ENCODE measurements at regions not wholly inside any gene's neighbourhood (a gene's known extent, or its start where the extent isn't known, plus 50 kb on each side); places are given as distances from the start of the nearest gene placed in this dataset.
"Not testable (repeated sequence)": the region's sequence is repeated elsewhere in the genome, so short reads cannot be mapped to it uniquely, and the experiment has no call there.

DNA sequence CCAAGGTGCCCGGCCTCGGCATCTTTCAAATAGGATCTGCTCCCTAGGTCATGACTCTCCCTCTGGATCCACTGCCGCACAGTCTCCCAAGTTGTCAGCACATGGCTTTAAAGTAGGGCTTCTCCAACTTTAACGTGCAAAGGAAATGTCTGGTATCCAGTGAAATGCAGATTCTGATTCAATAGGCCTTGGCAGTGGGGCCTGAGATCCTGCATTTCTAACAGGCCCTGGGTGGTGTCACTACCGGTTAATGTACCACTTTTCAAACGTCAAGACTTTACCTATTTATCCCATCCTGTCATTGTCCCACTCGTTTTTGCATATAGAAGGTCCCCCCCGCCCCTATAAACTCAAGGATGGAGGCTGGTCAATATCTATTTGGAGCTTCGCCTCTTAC lies 137.6 kb upstream of the ZNF618 start:
- H2BK120ac ChIP-seq (ENCODE audit: low read depth, low read length): no peak overlapping the region

DNA sequence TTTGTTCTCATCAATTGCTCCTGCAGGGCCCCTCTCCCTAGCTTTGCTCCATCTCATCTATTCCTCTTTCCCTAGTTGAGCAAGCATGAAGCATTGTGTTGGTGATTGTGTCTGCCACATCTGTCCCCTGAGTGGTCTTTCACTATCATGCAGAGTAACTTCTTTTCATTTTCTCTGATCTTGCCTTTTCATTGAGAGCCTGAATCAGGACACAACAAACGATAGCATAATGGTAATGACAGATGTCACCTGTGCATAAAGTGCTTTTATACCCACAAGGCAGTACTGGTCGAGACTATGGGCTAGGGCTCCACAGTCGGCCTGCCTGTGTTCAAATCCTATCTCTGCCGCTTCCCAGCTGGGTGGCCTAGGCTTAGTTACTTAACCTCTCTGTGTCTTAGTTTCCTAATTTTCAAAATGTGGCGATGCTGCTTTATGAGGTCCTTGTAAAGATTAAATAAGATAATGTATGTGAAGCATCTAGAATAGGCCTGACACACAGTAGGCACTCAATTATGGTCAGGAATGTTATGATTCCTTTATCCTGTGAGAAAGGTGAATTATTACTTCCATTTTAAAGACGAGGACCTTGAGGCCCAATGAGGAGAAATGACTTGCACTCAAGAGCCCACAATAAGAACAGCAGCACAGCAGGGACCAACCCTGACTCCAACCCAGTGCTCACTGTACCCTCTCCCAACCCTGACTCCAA lies 137.1 kb upstream of the ZNF618 start:
- H2BK12ac ChIP-seq (ENCODE audit: low read length in 2 of 2): no peak overlapping the region
- H3K4me3 ChIP-seq (ENCODE audit: insufficient read depth in 1 of 2, low read depth in 1 of 2, low read length in 2 of 2): no peak overlapping the region
- 68% methylated on average over 6 of the region's 6 CpGs for WGBS
- no peak overlapping the region for H4K8ac ChIP-seq (ENCODE audit: low read length)
- no peak overlapping the region for H3K23ac ChIP-seq (ENCODE audit: low read length in 2 of 2)
- no peak overlapping the region for H3K27ac ChIP-seq (ENCODE audit: low read length, poor library complexity, severe bottlenecking)
- no peak overlapping the region for H3K4me2 ChIP-seq (ENCODE audit: low read length, poor library complexity, severe bottlenecking)
- H3K36me3 ChIP-seq (ENCODE audit: control insufficient read depth in 1 of 2, insufficient read depth in 2 of 2, low read depth in 1 of 2, low read length in 2 of 2): no peaks in the 10 kb centered on the region
- no peak overlapping the region for H3K14ac ChIP-seq (ENCODE audit: low read length in 2 of 2)
- H3K79me1 ChIP-seq (replicated peaks; ENCODE audit: low read length, poor library complexity, severe bottlenecking): no peaks in the 10 kb centered on the region
- no peak overlapping the region for H2BK5ac ChIP-seq (ENCODE audit: low read depth, low read length, poor library complexity, severe bottlenecking)
- no peak overlapping the region for H2AFZ ChIP-seq (ENCODE audit: low read depth, low read length)
- no peak overlapping the region for H2AK5ac ChIP-seq (ENCODE audit: low read length, severe bottlenecking)
- H3K9me3 ChIP-seq (ENCODE audit: control insufficient read depth, low read length): peaks cover 4% of the 10 kb centered on the region
- no peak overlapping the region for H3K4ac ChIP-seq (ENCODE audit: low read depth in 1 of 2, low read length in 2 of 2)
- no peak overlapping the region for H3K9ac ChIP-seq (ENCODE audit: low read length)
- H4K91ac ChIP-seq (ENCODE audit: low read length): no peak overlapping the region
- no peak overlapping the region for H2BK120ac ChIP-seq (ENCODE audit: low read depth, low read length)
- H3K18ac ChIP-seq (ENCODE audit: low read depth in 1 of 2, low read length in 2 of 2): no peak overlapping the region
- H2BK15ac ChIP-seq (ENCODE audit: low read depth, poor library complexity, severe bottlenecking): no peak overlapping the region
- peaks cover 3% of the 10 kb centered on the region for H3K4me1 ChIP-seq (ENCODE audit: control insufficient read depth, insufficient read depth, low read depth, low read length)
- peak; percentile 6 for DNase-seq
- peaks cover 29 to 76% of the 10 kb centered on the region in 2 experiments for H3K27me3 ChIP-seq (ENCODE audit: control insufficient read depth in 1 of 2, insufficient read depth in 1 of 2, low read length in 2 of 2)

More for the DNA sequence above, 137.6 kb upstream of the ZNF618 start:
- H3K27ac ChIP-seq (ENCODE audit: low read length, poor library complexity, severe bottlenecking): no peak overlapping the region
- peaks cover 7% of the 10 kb centered on the region for H3K9me3 ChIP-seq (ENCODE audit: control insufficient read depth, low read length)
- no peak overlapping the region for H4K91ac ChIP-seq (ENCODE audit: low read length)
- H3K4me2 ChIP-seq (ENCODE audit: low read length, poor library complexity, severe bottlenecking): no peak overlapping the region
- no peaks in the 10 kb centered on the region for H3K79me1 ChIP-seq (replicated peaks; ENCODE audit: low read length, poor library complexity, severe bottlenecking)
- no peak overlapping the region for H3K4ac ChIP-seq (ENCODE audit: low read depth in 1 of 2, low read length in 2 of 2)
- H3K23ac ChIP-seq (ENCODE audit: low read length in 2 of 2): no peak overlapping the region
- H2AK5ac ChIP-seq (ENCODE audit: low read length, severe bottlenecking): no peak overlapping the region
- peaks cover 3% of the 10 kb centered on the region for H3K4me1 ChIP-seq (ENCODE audit: control insufficient read depth, insufficient read depth, low read depth, low read length)
- H3K4me3 ChIP-seq (ENCODE audit: insufficient read depth in 1 of 2, low read depth in 1 of 2, low read length in 2 of 2): no peak overlapping the region
- H3K36me3 ChIP-seq (ENCODE audit: control insufficient read depth in 1 of 2, insufficient read depth in 2 of 2, low read depth in 1 of 2, low read length in 2 of 2): no peaks in the 10 kb centered on the region
- H2BK12ac ChIP-seq (ENCODE audit: low read length in 2 of 2): no peak overlapping the region
- WGBS: 72% methylated on average over 9 of the region's 9 CpGs
- H3K18ac ChIP-seq (ENCODE audit: low read depth in 1 of 2, low read length in 2 of 2): no peak overlapping the region
- H3K9ac ChIP-seq (ENCODE audit: low read length): no peak overlapping the region
- H2AFZ ChIP-seq (ENCODE audit: low read depth, low read length): no peak overlapping the region
- DNase-seq: no peak
- H3K27me3 ChIP-seq (ENCODE audit: control insufficient read depth in 1 of 2, insufficient read depth in 1 of 2, low read length in 2 of 2): peaks cover 29 to 76% of the 10 kb centered on the region in 2 experiments
- no peak overlapping the region for H2BK5ac ChIP-seq (ENCODE audit: low read depth, low read length, poor library complexity, severe bottlenecking)
- H2BK15ac ChIP-seq (ENCODE audit: low read depth, poor library complexity, severe bottlenecking): no peak overlapping the region
- H4K8ac ChIP-seq (ENCODE audit: low read length): no peak overlapping the region
- no peak overlapping the region for H3K14ac ChIP-seq (ENCODE audit: low read length in 2 of 2)

DNA sequence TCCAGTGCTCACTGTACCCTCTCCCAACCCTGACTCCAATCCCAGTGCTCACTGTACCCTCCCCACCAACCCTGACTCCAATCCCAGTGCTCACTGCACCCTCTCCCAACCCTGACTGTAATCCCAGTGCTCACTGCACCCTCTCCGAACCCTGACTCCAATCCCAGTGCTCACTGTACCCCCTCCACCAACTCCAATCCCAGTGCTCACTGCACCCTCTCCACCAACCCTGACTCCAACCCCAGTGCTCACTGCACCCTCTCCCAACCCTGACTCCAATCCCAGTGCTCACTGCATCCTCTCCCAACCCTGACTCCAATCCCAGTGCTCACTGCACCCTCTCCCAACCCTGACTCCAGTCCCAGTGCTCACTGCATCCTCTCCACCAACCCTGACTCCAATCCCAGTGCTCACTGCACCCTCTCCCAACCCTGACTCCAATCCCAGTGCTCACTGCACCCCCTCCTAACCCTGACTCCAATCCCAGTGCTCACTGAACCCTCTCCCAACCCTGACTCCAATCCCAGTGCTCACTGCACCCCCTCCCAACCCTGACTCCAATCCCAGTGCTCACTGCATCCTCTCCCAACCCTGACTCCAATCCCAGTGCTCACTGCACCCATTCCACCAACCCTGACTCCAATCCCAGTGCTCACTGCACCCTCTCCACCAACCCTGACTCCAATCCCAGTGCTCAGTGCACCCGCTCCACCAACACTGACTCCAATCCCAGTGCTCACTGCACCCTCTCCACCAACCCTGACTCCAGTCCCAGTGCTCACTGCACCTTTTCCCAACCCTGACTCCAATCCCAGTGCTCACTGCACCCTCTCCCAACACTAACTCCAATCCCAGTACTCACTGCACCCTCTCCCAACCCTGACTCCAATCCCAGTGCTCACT lies 136.3 kb upstream of the ZNF618 start:
- H2AFZ ChIP-seq (ENCODE audit: low read depth, low read length); H2BK120ac ChIP-seq (ENCODE audit: low read depth, low read length); H3K9ac ChIP-seq (ENCODE audit: low read length); H3K27ac ChIP-seq (ENCODE audit: low read length, poor library complexity, severe bottlenecking); H4K8ac ChIP-seq (ENCODE audit: low read length); H2AK5ac ChIP-seq (ENCODE audit: low read length, severe bottlenecking); H3K18ac ChIP-seq (ENCODE audit: low read depth in 1 of 2, low read length in 2 of 2); H3K4me2 ChIP-seq (ENCODE audit: low read length, poor library complexity, severe bottlenecking); H3K4ac ChIP-seq (ENCODE audit: low read depth in 1 of 2, low read length in 2 of 2); H3K23ac ChIP-seq (ENCODE audit: low read length in 2 of 2); H2BK5ac ChIP-seq (ENCODE audit: low read depth, low read length, poor library complexity, severe bottlenecking); H3K4me3 ChIP-seq (ENCODE audit: insufficient read depth in 1 of 2, low read depth in 1 of 2, low read length in 2 of 2); H3K36me3 ChIP-seq (ENCODE audit: control insufficient read depth in 1 of 2, insufficient read depth in 2 of 2, low read depth in 1 of 2, low read length in 2 of 2); H2BK15ac ChIP-seq (ENCODE audit: low read depth, poor library complexity, severe bottlenecking); H4K91ac ChIP-seq (ENCODE audit: low read length); H3K4me1 ChIP-seq (ENCODE audit: control insufficient read depth, insufficient read depth, low read depth, low read length); DNase-seq; H3K14ac ChIP-seq (ENCODE audit: low read length in 2 of 2); H3K9me3 ChIP-seq (ENCODE audit: control insufficient read depth, low read length); H2BK12ac ChIP-seq (ENCODE audit: low read length in 2 of 2); H3K79me1 ChIP-seq (replicated peaks; ENCODE audit: low read length, poor library complexity, severe bottlenecking): not testable (repeated sequence)
- WGBS: 86% methylated on average over 2 of the region's 2 CpGs
- peaks cover 34 to 76% of the 10 kb centered on the region in 2 experiments for H3K27me3 ChIP-seq (ENCODE audit: control insufficient read depth in 1 of 2, insufficient read depth in 1 of 2, low read length in 2 of 2)

Data from mesenchymal stem cell (in vitro differentiated cells and primary cell).